ENCODE measurements at regions not wholly inside any gene's neighbourhood (a gene's known extent, or its start where the extent isn't known, plus 50 kb on each side); places are given as distances from the start of the nearest gene placed in this dataset.

- intact Hi-C loops (cut with micrococcal nuclease) = no loop called here
- Mint-ChIP-seq H3K4me1 (ENCODE audit: low read depth) (no peaks in the 10 kb centered on the region), H3K27me3 (no peaks in the 10 kb centered on the region), H3K9me3 (peaks cover 20% of the 10 kb centered on the region), H3K36me3 (ENCODE audit: low read depth) (no peaks in the 10 kb centered on the region), H3K27ac (no peak overlapping the region), H3K4me3 (no peak overlapping the region)
Observed at GRCh38 chr13:60655256-60655655, 258.2 kb downstream of the TDRD3 start.

DNA sequence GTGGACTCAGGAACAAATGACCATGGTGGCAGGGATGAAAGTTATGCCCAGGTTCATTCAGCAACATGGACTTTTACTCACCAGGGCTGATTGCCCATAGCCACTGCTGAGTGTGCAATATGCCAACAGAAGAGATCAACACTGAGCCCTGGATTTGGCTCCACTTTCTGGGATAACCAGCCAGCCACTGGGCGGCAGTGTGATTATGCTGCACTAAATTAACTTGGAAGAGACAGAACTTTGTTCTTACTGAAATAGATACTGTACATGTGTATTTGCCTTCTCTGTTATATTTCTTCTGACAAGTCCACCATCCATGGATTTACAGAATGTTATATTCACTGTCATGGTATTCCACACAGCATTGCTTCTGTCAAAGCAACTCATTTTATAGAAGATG lies 257.4 kb downstream of the TDRD3 start:
- H3K4me3 Mint-ChIP-seq = no peak overlapping the region
- intact Hi-C loops (cut with micrococcal nuclease) = no loop called here
- peaks cover 11% of the 10 kb centered on the region for H3K9me3 Mint-ChIP-seq
- H3K27me3 Mint-ChIP-seq = no peaks in the 10 kb centered on the region
- H3K27ac Mint-ChIP-seq = no peak overlapping the region
- H3K36me3 Mint-ChIP-seq (ENCODE audit: low read depth) = no peaks in the 10 kb centered on the region
- no peaks in the 10 kb centered on the region for H3K4me1 Mint-ChIP-seq (ENCODE audit: low read depth)

- no peaks in the 10 kb centered on the region for H3K4me1 Mint-ChIP-seq (ENCODE audit: low read depth)
- H3K27ac Mint-ChIP-seq = no peak overlapping the region
- no peaks in the 10 kb centered on the region for H3K36me3 Mint-ChIP-seq (ENCODE audit: low read depth)
- intact Hi-C loops (cut with micrococcal nuclease) = no loop called here
- H3K4me3 Mint-ChIP-seq = no peak overlapping the region
- no peaks in the 10 kb centered on the region for H3K27me3 Mint-ChIP-seq
- no peaks in the 10 kb centered on the region for H3K9me3 Mint-ChIP-seq
Observed at GRCh38 chr13:60647547-60647946, 250.5 kb downstream of the TDRD3 start.

- Mint-ChIP-seq H3K27me3 (no peaks in the 10 kb centered on the region), H3K36me3 (ENCODE audit: low read depth) (no peaks in the 10 kb centered on the region), H3K4me1 (ENCODE audit: low read depth) (no peaks in the 10 kb centered on the region), H3K27ac (no peak overlapping the region), H3K9me3 (no peaks in the 10 kb centered on the region), H3K4me3 (no peak overlapping the region)
- intact Hi-C loops (cut with micrococcal nuclease) = no loop called here
Observed at GRCh38 chr13:60646620-60647019, 249.6 kb downstream of the TDRD3 start.

DNA sequence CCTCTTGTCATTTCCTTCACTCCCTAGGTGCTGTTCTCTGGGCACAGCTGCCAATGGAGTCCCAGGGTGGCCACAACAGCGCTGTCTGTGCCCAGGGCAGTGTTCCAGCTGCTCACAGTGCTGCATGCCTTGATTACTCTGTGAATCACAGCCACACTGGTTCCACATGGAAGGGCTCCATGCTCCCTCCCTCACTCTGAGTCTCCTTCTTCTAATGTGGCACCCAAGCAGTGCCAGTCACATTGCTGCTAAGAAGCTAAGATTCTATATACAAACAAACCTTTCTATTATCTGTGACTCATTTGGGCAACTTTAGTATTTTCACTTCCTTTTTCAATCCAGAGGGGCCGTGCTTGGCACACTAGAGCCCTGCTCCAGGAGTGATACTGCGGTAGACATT lies 248.7 kb downstream of the TDRD3 start:
- Mint-ChIP-seq H3K27ac (peak overlapping the region; percentile 33), H3K4me3 (no peak overlapping the region), H3K4me1 (ENCODE audit: low read depth) (no peaks in the 10 kb centered on the region), H3K9me3 (no peaks in the 10 kb centered on the region), H3K27me3 (no peaks in the 10 kb centered on the region), H3K36me3 (ENCODE audit: low read depth) (no peaks in the 10 kb centered on the region)
- intact Hi-C loops (cut with micrococcal nuclease) = no loop called here

GRCh38 chr13:60642552-60642951 lies 245.5 kb downstream of the TDRD3 start:
- no peak overlapping the region for H3K27ac Mint-ChIP-seq
- intact Hi-C loops (cut with micrococcal nuclease) = no loop called here
- no peaks in the 10 kb centered on the region for H3K36me3 Mint-ChIP-seq (ENCODE audit: low read depth)
- H3K9me3 Mint-ChIP-seq = no peaks in the 10 kb centered on the region
- no peaks in the 10 kb centered on the region for H3K27me3 Mint-ChIP-seq
- no peaks in the 10 kb centered on the region for H3K4me1 Mint-ChIP-seq (ENCODE audit: low read depth)
- H3K4me3 Mint-ChIP-seq = no peak overlapping the region

DNA sequence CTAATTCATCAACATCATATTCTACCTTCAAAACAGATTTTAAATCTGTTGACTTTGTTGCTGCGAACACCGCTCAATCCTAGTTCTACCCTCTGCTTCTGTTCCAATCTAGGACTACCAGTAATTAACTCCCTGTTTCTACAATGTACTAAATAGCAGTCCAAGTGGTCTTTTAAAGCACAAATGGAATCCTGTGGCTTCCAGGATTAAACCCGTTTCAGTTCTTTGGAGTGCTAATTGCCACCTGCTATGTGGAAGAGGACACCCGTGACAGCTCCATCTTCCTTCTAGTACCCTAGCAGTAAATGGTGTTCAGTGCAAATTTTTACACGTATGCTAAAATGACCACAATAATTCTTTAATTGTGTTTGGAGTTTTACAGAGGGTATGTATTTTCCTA lies 232.1 kb downstream of the TDRD3 start:
- Mint-ChIP-seq H3K36me3 (ENCODE audit: low read depth) (no peaks in the 10 kb centered on the region), H3K9me3 (no peaks in the 10 kb centered on the region), H3K27me3 (no peaks in the 10 kb centered on the region), H3K4me1 (ENCODE audit: low read depth) (no peaks in the 10 kb centered on the region), H3K27ac (no peak overlapping the region), H3K4me3 (no peak overlapping the region)
- intact Hi-C loops (cut with micrococcal nuclease) = no loop called here

- Mint-ChIP-seq H3K27me3 (no peaks in the 10 kb centered on the region), H3K4me3 (no peak overlapping the region), H3K4me1 (ENCODE audit: low read depth) (no peaks in the 10 kb centered on the region), H3K27ac (no peak overlapping the region), H3K9me3 (no peaks in the 10 kb centered on the region), H3K36me3 (ENCODE audit: low read depth) (no peaks in the 10 kb centered on the region)
- intact Hi-C loops (cut with micrococcal nuclease) = no loop called here
Observed at GRCh38 chr13:60627071-60627686, 230.2 kb downstream of the TDRD3 start.

Measured in dendritic cell treated with granulocyte-macrophage colony-stimulating factor and Interleukin-4, amounts not matched to agents 40 ng/mL and 50 ng/mL, for 4 days (primary cell).